ENCODE measurements at regions not wholly inside any gene's neighbourhood (a gene's known extent, or its start where the extent isn't known, plus 50 kb on each side); places are given as distances from the start of the nearest gene placed in this dataset.

GRCh38 chr6:18567380-18567779 lies 180.2 kb downstream of the RNF144B start:
- Histone ChIP-seq H3K9ac (ENCODE audit: low read length) (no peak overlapping the region), H3K9me3 (ENCODE audit: control insufficient read depth in 1 of 2, insufficient read depth in 1 of 2, low read depth in 1 of 2, low read length in 2 of 2) (no peaks in the 10 kb centered on the region), H3K4me1 (ENCODE audit: control insufficient read depth in 1 of 2, insufficient read depth in 2 of 2, low read length in 2 of 2) (no peaks in the 10 kb centered on the region), H3K27me3 (ENCODE audit: insufficient read depth, low read length) (peaks cover 4% of the 10 kb centered on the region; the same call in 1 of the 2 replicates), H3K27ac (ENCODE audit: low read depth, low read length) (no peak overlapping the region), H4K20me1 (ENCODE audit: insufficient read depth) (no peaks in the 10 kb centered on the region), H3K79me2 (ENCODE audit: insufficient read depth, low read length) (no peaks in the 10 kb centered on the region), H3K4me3 (replicated peaks in 1 of 2; ENCODE audit: low read depth in 1 of 2, low read length in 2 of 2) (no peak overlapping the region), H3K9me2 (ENCODE audit: insufficient read depth) (no peaks in the 10 kb centered on the region), H2AFZ (ENCODE audit: low read depth, low read length, poor library complexity, severe bottlenecking) (no peak overlapping the region), H3K36me3 (ENCODE audit: control insufficient read depth in 1 of 2, insufficient read depth in 2 of 2, low read length in 2 of 2) (no peaks in the 10 kb centered on the region), H3K4me2 (ENCODE audit: low read length) (no peak overlapping the region)
- BruUV-seq (replicated peaks), result no TSS peak
- no peak for TF ChIP-seq ELF1 (IDR thresholded peaks at IDR 0.05; ENCODE audit: borderline replicate concordance, low read depth)
- TF ChIP-seq FOSL1 (IDR thresholded peaks at IDR 0.05; ENCODE audit: low read depth), result no peak
- no peak for TF ChIP-seq JUND (IDR thresholded peaks at IDR 0.05)
- TF ChIP-seq TCF7L2 (IDR thresholded peaks at IDR 0.05; ENCODE audit: borderline replicate concordance, extremely low read depth, insufficient read depth, insufficient read length), result no peak
- no peak for TF ChIP-seq POLR2A (IDR thresholded peaks at IDR 0.05; ENCODE audit: borderline replicate concordance, extremely low read depth, insufficient read depth, insufficient read length)
- TF ChIP-seq SIN3A (IDR thresholded peaks at IDR 0.05; ENCODE audit: low read depth), result no peak
- no peak for TF ChIP-seq CTCF (IDR thresholded peaks at IDR 0.05 in 2 of 3, conservative IDR thresholded peaks at IDR 0.05 in 1 of 3; ENCODE audit: borderline replicate concordance in 1 of 3, insufficient read depth in 1 of 3, low read depth in 2 of 3, low read length in 2 of 3)
- CTCF ChIA-PET, result no interaction called here
- RAD21 ChIA-PET (ENCODE audit: low non-redundant PET in 1 of 2, low total read pairs in 2 of 2, uncharacterized antibody in 2 of 2, unreplicated experiment in 2 of 2), result no interaction called here
- DNase-seq (ENCODE audit: low read depth, low spot score), result no peak
- ATAC-seq, result no peak
- intact Hi-C loops (cut with micrococcal nuclease), result no loop called here
- POLR2A ChIA-PET, result no interaction called here

DNA sequence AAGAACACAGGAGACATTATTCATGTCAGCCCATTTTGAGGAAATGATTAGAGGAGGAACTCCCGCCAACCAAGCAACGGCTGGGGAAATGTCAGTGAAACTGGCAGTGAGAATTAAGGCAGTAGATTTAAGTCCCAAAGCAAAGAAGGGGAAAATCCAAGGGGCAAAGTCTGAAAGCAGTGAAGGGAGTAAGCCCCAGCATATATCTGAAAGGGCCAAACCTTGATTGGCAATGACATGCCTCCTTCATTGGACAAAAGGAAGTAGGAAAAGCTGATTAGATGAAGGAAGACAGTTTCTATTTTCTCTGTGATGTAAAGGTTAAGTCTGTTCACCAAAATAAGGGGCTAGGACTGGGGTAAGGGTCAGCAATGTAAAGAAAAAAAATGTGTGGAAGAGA lies 190.3 kb downstream of the RNF144B start:
- H3K9me3 ChIP-seq (ENCODE audit: control insufficient read depth in 1 of 2, insufficient read depth in 1 of 2, low read depth in 1 of 2, low read length in 2 of 2), result no peaks in the 10 kb centered on the region
- H3K36me3 ChIP-seq (ENCODE audit: control insufficient read depth in 1 of 2, insufficient read depth in 2 of 2, low read length in 2 of 2), result no peaks in the 10 kb centered on the region
- no peak overlapping the region for H2AFZ ChIP-seq (ENCODE audit: low read depth, low read length, poor library complexity, severe bottlenecking)
- no peak overlapping the region for H3K4me3 ChIP-seq (replicated peaks in 1 of 2; ENCODE audit: low read depth in 1 of 2, low read length in 2 of 2)
- H3K9ac ChIP-seq (ENCODE audit: low read length), result no peak overlapping the region
- no peak overlapping the region for H3K4me2 ChIP-seq (ENCODE audit: low read length)
- RAD21 ChIA-PET (ENCODE audit: low non-redundant PET in 1 of 2, low total read pairs in 2 of 2, uncharacterized antibody in 2 of 2, unreplicated experiment in 2 of 2), result no interaction called here
- no peaks in the 10 kb centered on the region for H3K27me3 ChIP-seq (ENCODE audit: insufficient read depth, low read length)
- H4K20me1 ChIP-seq (ENCODE audit: insufficient read depth), result no peaks in the 10 kb centered on the region
- no peak for ATAC-seq
- no peaks in the 10 kb centered on the region for H3K79me2 ChIP-seq (ENCODE audit: insufficient read depth, low read length)
- POLR2A ChIA-PET, result no interaction called here
- no peaks in the 10 kb centered on the region; the same call in 1 of the 2 replicates for H3K9me2 ChIP-seq (ENCODE audit: insufficient read depth)
- BruUV-seq (replicated peaks), result no TSS peak
- intact Hi-C loops (cut with micrococcal nuclease), result no loop called here
- no peak for DNase-seq (ENCODE audit: low read depth, low spot score)
- CTCF ChIA-PET, result no interaction called here
- no peak overlapping the region for H3K27ac ChIP-seq (ENCODE audit: low read depth, low read length)
- H3K4me1 ChIP-seq (ENCODE audit: control insufficient read depth in 1 of 2, insufficient read depth in 2 of 2, low read length in 2 of 2), result no peaks in the 10 kb centered on the region
- TF ChIP-seq YY1 (IDR thresholded peaks at IDR 0.05; ENCODE audit: extremely low read depth, insufficient replicate concordance, low read depth, low read length) (no peak), EZH2phosphoT487 (IDR thresholded peaks at IDR 0.05; ENCODE audit: borderline replicate concordance) (no peak), CEBPB (IDR thresholded peaks at IDR 0.05; ENCODE audit: low read depth) (no peak), EZH2 (IDR thresholded peaks at IDR 0.05) (no peak), MAX (IDR thresholded peaks at IDR 0.05) (no peak), POLR2A (IDR thresholded peaks at IDR 0.05; ENCODE audit: borderline replicate concordance, extremely low read depth, insufficient read depth, insufficient read length) (no peak), ELF1 (IDR thresholded peaks at IDR 0.05; ENCODE audit: borderline replicate concordance, low read depth) (no peak), FOSL1 (IDR thresholded peaks at IDR 0.05; ENCODE audit: low read depth) (no peak), SRF (IDR thresholded peaks at IDR 0.05; ENCODE audit: low read depth) (no peak), CTCF (IDR thresholded peaks at IDR 0.05 in 2 of 3, conservative IDR thresholded peaks at IDR 0.05 in 1 of 3; ENCODE audit: borderline replicate concordance in 1 of 3, insufficient read depth in 1 of 3, low read depth in 2 of 3, low read length in 2 of 3) (no peak), ZNF274 (IDR thresholded peaks at IDR 0.05; ENCODE audit: low read depth, low read length) (no peak), TCF7L2 (IDR thresholded peaks at IDR 0.05; ENCODE audit: borderline replicate concordance, extremely low read depth, insufficient read depth, insufficient read length) (no peak), CBX3 (IDR thresholded peaks at IDR 0.05; ENCODE audit: low read depth) (no peak), ZFX (IDR thresholded peaks at IDR 0.05) (no peak), SIN3A (IDR thresholded peaks at IDR 0.05; ENCODE audit: low read depth) (no peak)
- TF ChIP-seq, protein P1, sequence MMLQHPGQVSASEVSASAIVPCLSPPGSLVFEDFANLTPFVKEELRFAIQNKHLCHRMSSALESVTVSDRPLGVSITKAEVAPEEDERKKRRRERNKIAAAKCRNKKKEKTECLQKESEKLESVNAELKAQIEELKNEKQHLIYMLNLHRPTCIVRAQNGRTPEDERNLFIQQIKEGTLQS (IDR thresholded peaks at IDR 0.05), result no peak
